ENCODE measurements at regions not wholly inside any gene's neighbourhood (a gene's known extent, or its start where the extent isn't known, plus 50 kb on each side); places are given as distances from the start of the nearest gene placed in this dataset.

- no peaks in the 10 kb centered on the region for H3K27me3 ChIP-seq (ENCODE audit: control insufficient read depth in 2 of 2, insufficient read depth in 2 of 2, low read length in 2 of 2)
- no peak overlapping the region for H3K9ac ChIP-seq (ENCODE audit: insufficient read depth in 1 of 2, low read depth in 2 of 2, low read length in 2 of 2)
- ATAC-seq (no peak), FAIRE-seq (no peak), DNase-seq (ENCODE audit: extremely low read depth in 1 of 4, low spot score in 3 of 4) (no peak)
- ChIA-PET POLR2A (no interaction called here), CTCF (ENCODE audit: low intra/inter-chr PET ratio) (no interaction called here)
- in situ Hi-C loops (cut with MboI) (no loop called here), intact Hi-C loops (cut with micrococcal nuclease) (no loop called here)
- H3K4me1 ChIP-seq (replicated peaks in 1 of 2; ENCODE audit: control insufficient read depth in 2 of 2, insufficient read depth in 2 of 2, low read length in 2 of 2) = no peaks in the 10 kb centered on the region
- no peak for TF ChIP-seq ZNF197 (CRISPR knock-in tag; IDR thresholded peaks at IDR 0.05; ENCODE audit: low read depth)
- no peak for TF ChIP-seq NFE2 (IDR thresholded peaks at IDR 0.05; ENCODE audit: low read depth)
- TF ChIP-seq ZNF184 (CRISPR knock-in tag; IDR thresholded peaks at IDR 0.05) = no peak
- no peak for TF ChIP-seq L3MBTL2 (IDR thresholded peaks at IDR 0.05)
- TF ChIP-seq CBX3 (IDR thresholded peaks at IDR 0.05; ENCODE audit: borderline replicate concordance in 1 of 2, low read length in 2 of 2) = no peak
- TF ChIP-seq NFRKB (IDR thresholded peaks at IDR 0.05; ENCODE audit: low read depth) = no peak
- TF ChIP-seq SOX6 (IDR thresholded peaks at IDR 0.05) = no peak
- no peak for TF ChIP-seq MAX (CRISPR knock-in tag; IDR thresholded peaks at IDR 0.05)
- no peak for TF ChIP-seq E2F3 (CRISPR knock-in tag; IDR thresholded peaks at IDR 0.05)
- no peak for TF ChIP-seq BCL6 (CRISPR knock-in tag; IDR thresholded peaks at IDR 0.05)
- TF ChIP-seq, protein P1, sequence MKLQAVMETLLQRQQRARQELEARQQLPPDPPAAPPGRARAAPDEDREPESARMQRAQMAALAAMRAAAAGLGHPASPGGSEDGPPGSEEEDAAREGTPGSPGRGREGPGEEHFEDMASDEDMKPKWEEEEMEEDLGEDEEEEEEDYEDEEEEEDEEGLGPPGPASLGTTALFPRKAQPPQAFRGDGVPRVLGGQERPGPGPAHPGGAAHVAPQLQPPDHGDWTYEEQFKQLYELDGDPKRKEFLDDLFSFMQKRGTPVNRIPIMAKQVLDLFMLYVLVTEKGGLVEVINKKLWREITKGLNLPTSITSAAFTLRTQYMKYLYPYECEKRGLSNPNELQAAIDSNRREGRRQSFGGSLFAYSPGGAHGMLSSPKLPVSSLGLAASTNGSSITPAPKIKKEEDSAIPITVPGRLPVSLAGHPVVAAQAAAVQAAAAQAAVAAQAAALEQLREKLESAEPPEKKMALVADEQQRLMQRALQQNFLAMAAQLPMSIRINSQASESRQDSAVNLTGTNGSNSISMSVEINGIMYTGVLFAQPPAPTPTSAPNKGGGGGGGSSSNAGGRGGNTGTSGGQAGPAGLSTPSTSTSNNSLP (IDR thresholded peaks at IDR 0.05; ENCODE audit: borderline replicate concordance, low read depth, low read length) = no peak
- TF ChIP-seq CBX2 (IDR thresholded peaks at IDR 0.05; ENCODE audit: insufficient read depth, low read length, poor library complexity, severe bottlenecking) = no peak
- TF ChIP-seq ID3 (CRISPR knock-in tag; IDR thresholded peaks at IDR 0.05) = no peak
- TF ChIP-seq ID3 (tag; IDR thresholded peaks at IDR 0.05) = no peak
- TF ChIP-seq KHSRP (IDR thresholded peaks at IDR 0.05) = no peak
- no peak for TF ChIP-seq SLC30A9 (CRISPR knock-in tag; IDR thresholded peaks at IDR 0.05)
- no peak for TF ChIP-seq YBX1 (IDR thresholded peaks at IDR 0.05)
- no peak overlapping the region for H3K4me2 ChIP-seq (ENCODE audit: insufficient read depth, low read length)
- H3K4me3 ChIP-seq = no peak overlapping the region
- no peaks in the 10 kb centered on the region for H3K36me3 ChIP-seq (ENCODE audit: control insufficient read depth, insufficient read depth, low read length)
- H4K20me1 ChIP-seq (replicated peaks; ENCODE audit: control insufficient read depth, insufficient read depth, low read length) = no peaks in the 10 kb centered on the region
- no peaks in the 10 kb centered on the region for H3K9me3 ChIP-seq (replicated peaks; ENCODE audit: control insufficient read depth, insufficient read depth, low read depth, low read length)
- BruUV-seq (replicated peaks) = no TSS peak
- H3K79me2 ChIP-seq (ENCODE audit: control insufficient read depth, insufficient read depth, low read length) = no peaks in the 10 kb centered on the region
- no peaks in the 10 kb centered on the region for H3K9me1 ChIP-seq (ENCODE audit: control insufficient read depth, insufficient read depth, low read length)
- no peak overlapping the region for H3K27ac ChIP-seq (ENCODE audit: extremely low read depth, low read depth, low read length)
- H2AFZ ChIP-seq (ENCODE audit: low read depth, low read length) = no peak overlapping the region
Observed at GRCh38 chr4:125045311-125045710, 269.4 kb upstream of the FAT4 start.
